NCI-H2107 treated with DMSO at 0.1 percent for 48 hours (cell line): ENCODE measurements at regions not wholly inside any gene's neighbourhood (a gene's known extent, or its start where the extent isn't known, plus 50 kb on each side); places are given as distances from the start of the nearest gene placed in this dataset.

Source experiments
- DNase-seq: peaks from one replicate; lab custom pipeline; 2025; ENCODE audit not compliant: unreplicated experiment; lab: John Stamatoyannopoulos, UW

DNA sequence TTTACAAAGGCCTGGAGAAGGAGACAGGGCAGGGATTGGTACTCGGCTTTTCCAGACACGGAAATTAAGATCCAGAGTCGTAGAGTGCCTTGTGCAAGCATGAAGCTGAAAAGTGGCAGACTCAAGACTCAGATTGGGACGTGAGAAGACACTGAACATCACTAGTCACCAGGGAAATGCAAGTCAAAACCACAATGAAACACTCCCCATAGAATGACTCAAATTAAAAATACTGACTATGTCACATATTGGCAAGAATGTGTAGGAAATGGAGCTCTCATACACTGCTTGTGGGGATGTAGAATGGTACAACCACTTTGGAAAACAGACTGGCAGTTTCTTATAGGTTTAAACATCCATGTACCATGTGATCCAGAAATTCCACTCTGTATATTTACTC is 472.0 kb downstream of the RPS24 start:
- no peak for DNase-seq

DNA sequence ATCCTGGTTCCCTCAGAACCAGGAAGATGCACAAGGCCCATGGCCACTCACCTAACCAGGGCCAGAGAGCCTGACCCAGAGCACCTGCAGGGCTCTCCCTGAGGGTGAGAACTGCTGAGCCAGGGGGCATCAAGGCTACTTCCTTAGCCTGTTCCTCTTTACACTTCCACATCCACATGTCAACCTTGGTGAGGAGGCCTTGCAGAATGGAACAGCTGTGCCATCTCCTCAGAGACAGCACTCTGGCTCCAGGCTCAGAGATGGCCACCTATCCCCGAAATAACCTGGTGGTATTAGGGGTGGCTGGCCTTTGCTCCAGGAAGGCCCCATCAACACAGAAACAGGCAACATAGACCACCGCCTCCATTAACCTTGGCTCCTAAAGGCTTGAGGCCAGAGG is 473.0 kb downstream of the RPS24 start:
- DNase-seq: no peak

DNA sequence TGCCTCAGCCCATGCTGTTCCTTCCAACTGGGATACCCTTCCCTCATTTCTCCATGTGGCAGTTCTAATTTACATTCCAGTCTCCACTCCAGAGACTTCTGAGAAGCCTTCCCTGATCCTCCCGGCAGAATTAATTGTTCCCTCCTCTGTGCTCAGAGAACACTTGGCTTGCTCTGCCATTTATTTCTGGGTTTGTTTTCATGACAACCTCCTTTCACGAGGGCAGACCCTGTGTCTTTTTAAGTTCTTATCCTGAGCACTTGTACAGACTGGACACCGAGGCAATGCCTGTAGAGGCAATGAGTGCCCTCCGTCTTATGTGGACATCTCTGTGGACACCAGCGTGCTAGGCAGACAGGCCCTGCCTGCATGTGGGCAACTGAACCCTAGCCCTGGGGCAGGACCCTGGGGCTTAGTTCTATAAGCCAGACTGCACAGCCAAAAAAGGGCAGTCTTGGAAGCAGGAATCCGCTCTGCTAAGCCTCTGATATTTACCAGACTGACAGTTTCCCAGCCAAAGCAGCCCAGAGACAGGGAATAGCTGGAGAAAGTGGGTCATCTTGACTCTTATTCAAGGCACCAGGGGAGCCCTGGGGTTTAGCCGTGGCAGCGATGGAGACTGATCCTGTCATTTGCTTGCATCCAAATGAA is 474.0 kb downstream of the RPS24 start:
- no peak for DNase-seq

DNA sequence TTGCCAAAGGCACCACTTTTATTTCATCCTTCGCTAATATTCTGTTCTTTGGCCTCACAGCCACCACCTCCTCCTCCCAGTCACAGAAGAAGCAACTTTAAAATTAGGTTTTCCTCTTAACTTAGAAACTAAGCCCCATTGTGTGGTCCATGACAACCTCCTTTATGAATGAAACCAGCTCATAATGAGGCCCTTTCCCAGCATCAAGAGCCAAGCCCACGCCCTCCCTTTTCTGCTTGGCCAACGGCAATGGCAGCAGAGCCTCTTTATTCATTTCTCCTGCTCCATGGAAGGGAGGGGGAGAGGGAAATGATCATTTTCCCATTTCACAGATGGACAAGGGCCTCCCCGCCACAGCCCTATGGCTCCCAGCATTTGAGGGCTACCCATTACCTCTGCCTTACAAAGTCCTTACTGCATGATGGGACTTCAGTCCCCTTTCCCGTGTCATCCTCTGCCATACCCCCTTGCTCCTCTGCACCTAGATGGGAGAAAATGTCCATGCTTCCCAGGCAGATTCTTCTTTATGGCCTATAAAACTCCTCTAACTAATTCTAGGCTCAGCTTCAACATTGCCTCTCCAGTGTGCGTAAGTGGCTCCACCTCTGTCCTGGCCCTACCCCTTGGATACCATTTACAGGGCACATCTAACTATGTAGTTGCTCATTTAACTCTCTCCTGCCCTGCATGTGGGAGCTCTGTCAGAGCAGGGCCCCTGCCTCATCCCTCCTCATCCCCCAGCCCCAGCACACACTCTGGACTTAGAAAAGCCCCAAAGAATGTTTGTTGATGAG is 475.5 kb downstream of the RPS24 start:
- DNase-seq: no peak

DNA sequence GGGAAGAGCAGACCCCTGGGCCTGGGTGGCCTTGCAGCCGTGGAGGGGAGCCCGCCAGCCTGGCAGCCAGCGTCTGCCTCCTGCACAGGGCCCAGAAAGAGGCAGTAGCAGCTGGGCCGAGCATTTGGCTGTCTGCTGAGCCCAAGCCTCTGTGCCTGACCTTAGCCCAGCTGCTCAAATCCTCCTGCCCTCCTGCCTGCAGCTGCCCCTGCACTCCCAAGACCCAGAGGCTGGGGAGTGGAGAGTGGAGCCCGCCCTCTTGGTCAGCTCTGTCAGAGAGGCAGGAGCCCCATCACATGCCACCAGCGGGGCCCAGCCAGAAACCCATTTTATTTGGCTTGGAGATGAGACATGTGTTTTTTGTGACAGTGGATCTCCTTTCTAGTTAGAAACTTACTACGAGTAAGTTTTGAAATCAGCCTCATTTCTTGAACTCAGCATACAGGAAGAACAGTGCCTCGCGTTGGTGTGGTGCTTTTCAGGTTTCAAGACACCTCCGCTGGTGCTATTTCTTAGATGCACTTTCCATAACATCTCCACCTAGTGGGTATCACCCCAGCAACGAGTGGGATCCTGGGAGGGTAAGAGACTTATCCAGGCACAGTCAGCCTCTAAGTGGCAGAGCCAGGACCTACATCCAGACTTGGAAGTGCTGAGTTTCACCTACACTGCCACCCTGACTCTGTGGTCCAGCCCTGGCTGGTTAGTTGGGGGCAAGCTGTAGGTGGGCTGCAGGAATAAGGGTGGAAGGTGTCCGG is 477.1 kb downstream of the RPS24 start:
- no peak for DNase-seq

DNA sequence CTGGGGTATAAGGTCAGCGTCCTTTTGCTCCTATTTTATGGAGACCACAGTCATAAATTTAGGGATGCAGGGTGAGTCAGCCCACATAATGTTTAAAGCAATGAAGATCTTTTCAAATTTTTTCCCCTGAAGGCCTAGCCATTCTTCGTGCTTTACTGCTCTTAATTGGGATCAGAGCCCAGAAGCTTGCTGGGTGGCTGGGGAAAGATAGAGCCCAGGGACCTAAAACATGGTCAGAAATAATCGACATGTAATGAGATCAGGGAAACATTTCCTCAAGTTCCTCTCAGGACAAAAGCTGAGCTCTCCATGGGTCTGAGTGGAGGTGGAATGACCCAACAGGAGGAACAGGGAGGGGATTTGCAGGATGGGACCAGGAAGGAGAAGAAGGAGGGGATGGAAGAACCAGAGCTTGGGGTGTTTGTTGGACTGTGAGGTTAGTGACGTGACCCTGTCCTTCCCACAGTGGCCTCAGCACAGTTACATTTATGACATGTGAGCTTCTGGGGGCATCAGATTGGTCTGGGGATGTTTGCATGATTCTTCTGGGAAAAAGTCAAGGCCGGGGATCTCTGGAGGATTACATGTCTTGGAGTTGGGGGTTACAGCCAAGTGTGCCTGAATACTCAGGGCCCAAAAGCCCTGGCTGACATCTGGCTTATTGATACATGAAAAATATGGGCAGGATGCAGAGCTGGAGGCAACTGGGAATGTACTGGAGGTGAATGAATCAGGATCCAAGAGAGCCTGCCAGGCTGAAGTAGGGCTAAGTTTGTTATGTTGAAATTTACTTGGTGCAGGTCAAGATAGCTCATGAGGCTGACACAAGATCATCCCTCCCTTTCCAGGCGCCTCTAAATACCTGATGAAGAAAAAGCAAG is 477.9 kb downstream of the RPS24 start:
- DNase-seq: no peak

DNA sequence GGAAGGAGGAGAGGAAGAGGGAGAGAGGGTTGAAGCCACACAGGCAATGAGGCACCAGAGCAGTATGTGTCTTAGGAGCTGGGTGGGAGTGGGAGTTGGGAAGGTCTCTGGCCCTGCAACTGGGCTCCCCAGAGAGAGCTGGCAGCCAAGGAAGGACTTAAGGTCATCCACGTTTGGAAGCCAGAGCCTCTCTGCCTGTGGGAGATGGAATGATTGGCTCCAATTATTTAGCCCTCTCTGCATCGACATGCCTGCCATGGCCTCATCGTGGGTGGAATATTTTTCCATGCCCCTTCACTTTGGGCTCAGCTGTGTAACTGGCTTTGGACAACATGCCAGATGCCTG is 478.5 kb downstream of the RPS24 start:
- DNase-seq: no peak

DNA sequence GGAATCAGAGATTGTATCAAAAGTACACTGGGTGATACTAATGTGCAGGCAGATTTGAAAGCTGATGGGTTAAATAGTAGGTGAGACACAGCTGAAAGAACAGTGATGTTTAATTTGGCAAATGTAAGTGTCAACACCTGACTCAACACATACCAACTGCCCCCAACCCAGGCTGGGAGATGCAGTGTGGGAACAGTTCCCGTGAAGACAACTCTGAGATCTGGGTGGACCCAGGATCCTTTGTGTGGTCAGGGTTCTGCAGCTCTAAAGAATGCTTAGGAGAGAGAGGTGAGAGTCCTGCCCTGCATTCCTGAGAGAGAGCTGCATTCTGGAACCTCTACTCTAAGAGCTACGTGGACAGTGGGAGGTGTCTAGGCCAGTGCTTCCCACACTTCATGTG is 479.7 kb downstream of the RPS24 start:
- DNase-seq: no peak

DNA sequence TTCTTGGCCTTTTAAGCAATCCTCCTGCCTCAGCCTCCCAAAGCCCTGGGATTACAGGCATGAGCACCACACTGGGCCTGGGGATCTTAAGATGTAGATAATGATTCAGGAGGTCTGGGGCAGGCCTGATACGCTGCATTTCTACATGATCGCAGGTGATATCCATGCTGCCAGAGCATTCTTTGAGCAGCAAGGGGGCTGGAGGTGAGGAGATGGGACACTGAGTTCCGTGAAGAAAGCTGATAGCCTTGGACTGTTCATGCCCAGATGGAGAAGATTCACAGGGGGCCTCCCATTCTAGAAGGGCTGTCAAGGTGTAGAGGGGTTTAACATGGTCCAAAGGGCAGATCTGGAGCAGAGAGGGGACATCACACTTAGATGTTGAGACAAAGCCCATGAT is 480.3 kb downstream of the RPS24 start:
- no peak for DNase-seq

DNA sequence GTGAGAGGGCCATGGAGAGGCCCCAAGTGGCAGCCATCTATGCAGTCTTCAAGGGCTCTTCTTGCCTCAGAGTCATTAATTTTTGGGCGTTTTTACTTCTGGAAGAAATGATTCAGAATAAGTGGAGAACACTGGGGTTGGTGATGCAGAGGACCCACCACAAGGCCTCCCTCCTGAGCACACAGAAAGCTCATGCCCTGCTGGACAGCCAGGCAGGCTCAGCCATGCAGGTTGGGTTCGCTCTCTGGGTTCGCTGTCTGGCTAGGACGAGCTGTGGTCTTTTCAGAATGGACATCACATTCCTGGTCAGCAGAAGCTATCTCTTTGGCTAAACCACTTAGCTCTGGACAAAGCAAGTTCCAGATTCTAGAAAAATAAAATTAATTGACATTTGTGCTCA is 480.8 kb downstream of the RPS24 start:
- no peak for DNase-seq

DNA sequence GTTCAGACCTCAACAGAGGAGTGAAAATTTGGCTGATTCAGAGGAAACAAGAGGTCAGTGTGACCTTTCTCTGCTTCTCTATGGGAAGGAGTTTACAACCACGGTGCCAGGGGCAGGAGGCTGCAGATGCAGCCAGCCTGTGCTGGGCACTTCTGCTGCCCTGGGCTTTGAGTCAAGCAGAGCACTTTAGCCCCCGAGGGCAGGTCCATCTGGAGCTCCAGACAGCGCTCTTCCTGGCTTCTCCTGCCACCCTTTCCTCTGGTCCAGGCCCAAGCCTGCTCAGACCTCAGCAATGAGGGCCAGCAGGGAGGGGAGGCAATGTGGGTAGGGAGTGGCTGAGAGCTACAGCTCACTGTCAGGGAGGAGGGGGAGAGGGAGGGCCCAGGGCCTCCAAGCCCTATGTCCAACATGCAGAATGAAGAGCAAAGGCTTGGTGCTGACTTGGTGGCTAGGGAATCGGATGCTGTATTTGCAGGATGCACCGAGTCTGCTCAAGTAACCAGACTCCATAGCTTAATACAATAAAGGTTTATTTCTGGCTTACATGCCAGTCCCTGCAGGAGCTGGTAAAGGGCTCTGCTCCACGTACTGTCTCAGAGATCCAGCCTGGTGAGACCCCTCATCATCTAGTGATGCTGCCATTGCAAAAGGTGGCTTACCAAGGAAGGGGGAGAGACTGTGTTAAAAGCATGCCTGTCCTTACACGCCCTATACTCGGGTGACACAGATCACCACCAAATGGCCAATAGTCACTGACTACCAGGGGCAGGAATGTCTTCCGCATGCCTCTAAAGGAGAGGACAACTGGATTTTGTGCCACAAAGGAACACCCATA is 481.6 kb downstream of the RPS24 start:
- no peak for DNase-seq

DNA sequence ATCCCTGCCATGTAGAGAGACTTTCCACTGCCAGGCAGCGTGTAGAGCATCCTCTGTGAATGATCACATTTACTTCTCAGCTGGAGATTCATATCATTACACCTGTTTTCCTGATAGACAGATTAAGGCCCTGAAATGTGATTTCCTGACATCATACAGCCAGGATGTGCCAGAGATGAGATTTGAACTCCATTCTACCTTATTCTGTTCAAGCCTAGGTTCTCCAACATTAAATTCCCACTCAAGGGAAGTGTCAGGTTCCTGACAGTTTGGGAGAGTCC is 482.1 kb downstream of the RPS24 start:
- no peak for DNase-seq

DNA sequence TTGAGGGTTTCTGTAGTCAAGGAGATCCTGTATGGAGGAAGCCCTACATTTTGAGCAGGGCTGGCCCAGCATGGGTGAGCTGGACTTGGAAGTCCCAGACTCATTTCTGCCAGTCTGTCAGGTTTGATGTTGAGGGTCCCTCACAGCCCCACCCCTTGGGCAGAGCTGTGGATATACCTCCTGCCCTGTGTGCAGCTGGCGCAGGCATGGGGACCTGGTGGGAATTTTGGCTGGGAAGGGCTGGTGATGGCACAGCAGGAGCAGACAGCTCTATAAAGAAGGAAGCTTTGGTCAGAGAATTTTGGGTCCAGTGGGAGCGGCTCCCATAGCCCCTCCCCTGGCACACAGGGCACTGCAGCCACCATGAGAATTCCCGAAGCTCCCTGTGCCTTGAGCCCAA is 482.6 kb downstream of the RPS24 start:
- no peak for DNase-seq

DNA sequence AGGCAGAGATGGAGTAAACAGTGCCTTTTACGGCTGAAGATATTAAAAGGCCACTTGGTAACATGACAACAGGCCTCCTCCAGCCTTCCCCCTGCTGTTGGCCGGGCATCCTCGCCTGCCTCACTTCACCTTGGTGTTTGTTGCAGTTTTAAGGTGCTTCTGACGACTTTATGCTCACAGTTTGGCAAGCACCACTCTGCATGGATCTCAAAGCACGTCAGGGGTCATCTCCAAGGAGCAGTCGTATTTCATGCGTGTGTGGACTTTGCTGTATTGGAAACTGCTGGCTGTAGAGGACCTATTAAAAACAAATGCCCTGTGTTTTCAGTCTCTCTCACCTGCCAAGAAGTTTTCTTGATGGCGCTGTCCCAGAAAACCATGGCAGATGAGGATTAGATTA is 483.1 kb downstream of the RPS24 start:
- DNase-seq: no peak

DNA sequence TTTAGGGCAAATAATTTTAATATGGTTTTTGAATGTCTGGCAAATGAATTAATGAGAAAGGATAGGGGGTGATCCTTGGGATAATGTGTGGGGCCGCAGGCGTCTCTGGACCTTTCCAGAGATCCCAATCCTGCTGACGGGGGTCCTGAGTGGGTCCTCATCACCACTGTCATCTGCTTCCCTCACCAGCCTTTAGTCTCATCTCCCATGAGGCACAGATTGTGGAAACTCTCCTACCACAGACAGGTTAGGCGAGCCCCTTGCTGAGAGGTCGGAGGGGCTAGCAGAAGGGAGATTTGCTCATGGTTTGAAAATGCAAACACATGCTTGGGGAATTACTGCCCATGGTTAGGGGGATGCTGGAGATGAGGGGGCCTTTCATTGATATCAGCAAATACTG is 484.6 kb downstream of the RPS24 start:
- no peak for DNase-seq

DNA sequence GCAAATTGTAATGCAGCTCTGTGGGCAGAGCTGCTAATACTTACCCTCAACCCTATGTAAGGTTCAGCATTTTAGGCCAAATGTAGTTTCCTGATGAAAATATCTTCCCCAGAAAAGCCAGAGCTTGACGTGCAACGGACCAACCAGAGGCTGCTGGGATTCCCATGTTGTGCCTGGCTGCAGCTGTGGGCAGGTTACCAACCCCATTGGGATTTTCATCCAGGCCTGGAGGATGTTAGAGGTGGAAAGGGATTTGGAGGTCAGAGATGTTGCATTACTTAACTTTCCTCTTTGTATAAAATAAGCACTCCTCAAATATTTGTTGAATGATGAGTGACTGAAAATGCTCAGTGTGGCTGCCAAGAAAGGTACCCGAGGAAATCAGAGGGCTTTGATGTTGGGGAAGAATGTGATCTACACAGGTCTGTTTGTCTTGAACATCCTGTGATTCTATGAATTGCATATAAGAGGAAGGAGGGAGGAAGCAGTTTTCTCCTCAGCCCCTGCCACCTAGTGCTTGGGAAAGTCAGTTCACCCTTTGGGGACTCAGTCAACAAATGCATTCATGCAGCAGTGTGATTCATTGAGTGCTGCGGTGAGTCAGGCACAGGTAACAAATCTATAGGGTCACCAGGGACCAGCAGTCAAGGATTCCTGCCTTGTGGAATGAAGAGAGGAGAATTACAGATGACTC is 487.2 kb downstream of the RPS24 start:
- peak; percentile 8 for DNase-seq

DNA sequence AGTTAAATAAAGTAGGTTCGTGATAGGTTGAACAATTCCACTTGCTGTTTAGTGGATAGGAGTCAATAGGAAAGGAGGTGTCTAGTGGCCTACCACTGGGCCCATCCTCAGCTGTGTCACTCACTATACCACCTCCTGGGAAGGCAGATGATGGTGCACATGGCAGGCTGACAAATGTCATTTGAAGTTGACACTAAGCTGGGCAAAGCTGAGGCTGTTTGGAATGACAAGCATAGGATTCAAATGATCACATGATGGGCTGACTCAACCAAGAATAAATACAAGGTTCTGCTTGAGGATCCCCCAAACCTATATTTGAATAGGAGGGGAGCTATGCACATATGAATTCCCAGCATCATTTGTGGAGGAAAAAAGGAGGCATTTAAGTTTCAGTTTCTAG is 489.8 kb downstream of the RPS24 start:
- no peak for DNase-seq

DNA sequence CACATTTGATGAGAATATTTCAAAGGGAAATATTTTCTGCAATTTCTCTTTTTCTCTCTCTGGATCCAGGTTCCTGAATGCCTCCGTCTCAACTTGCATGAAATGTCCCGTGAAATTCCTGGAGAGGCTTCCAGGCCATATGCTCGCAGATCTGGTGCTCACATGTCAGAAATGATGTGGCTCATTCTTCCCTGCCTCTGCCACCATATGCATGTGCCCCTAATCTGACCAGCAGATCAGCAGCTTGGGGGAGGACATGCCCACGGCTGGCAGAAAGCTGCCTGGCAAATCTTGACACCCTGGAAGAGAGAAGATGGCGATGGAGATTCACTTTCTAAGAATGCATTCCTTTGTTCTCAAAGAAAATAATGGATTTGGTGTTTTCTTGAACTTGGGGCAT is 490.7 kb downstream of the RPS24 start:
- no peak for DNase-seq

DNA sequence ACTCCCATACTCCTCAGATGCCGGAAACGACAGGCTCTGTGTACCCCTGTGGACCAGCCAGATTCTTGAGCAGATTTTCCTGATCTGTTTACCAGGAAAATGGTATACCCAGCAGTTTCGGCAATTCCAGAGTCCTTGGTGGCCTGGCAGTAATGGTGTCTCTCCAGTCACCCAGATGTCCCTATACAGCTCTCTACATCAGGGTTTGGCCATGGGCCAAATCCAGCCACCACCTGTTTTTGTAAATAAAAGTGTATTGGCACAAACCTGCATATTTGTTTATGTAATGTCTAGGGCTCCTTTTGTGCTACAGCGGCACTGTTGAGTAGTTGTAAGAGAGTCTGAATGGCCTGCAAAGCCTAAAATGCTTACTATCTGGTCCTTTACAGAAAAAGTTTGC is 491.3 kb downstream of the RPS24 start:
- peak; percentile 48 for DNase-seq

DNA sequence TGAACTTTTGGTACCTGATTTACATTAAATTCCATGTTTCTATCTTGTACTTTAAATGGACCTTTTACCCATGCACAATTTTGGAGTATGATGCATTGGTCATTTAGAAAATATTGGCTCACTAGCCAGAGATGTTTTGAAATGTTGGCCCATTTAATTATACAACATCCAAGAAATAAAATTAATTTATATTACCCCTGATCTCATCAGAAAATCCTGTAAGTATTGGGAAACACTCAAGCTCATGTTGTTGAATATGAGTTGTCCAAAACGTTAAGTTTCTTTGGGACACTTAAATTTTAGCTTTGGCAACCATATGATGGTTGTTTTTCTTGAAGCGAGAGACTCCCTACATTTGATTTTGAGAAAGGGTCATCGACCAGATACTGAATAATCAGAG is 492.7 kb downstream of the RPS24 start:
- no peak for DNase-seq
